Spleen (tissue), 11 donors: ENCODE measurements at regions not wholly inside any gene's neighbourhood (a gene's known extent, or its start where the extent isn't known, plus 50 kb on each side); places are given as distances from the start of the nearest gene placed in this dataset.
"Not testable (repeated sequence)": the region's sequence is repeated elsewhere in the genome, so short reads cannot be mapped to it uniquely, and the experiment has no call there.

Source experiments
- DNase-seq: peaks from one replicate; pipeline ENCODE4 v3.0.0-alpha.2; 2020
- H3K27ac ChIP-seq, 8 donors: fragments of 200-600 bp; sonication (generic) in 7 of 8; 1 replicate in 4 of 8; 2 replicates in 4 of 8; pipeline versions ENCODE4 v1.5.0 to v1.8.0; 2016 to 2021; ENCODE audit warnings: inconsistent platforms in 4 of 8, mild to moderate bottlenecking in 4 of 8, moderate library complexity in 1 of 8
- H3K27me3 ChIP-seq, 7 donors: fragments of 200-600 bp; sonication (generic) in 6 of 7; replicated peaks in 1 of 7; 1 replicate in 4 of 7; 2 replicates in 3 of 7; pipeline versions ENCODE4 v1.5.0 to v1.8.0; 2016 to 2021; ENCODE audit warnings: inconsistent platforms in 3 of 7, mild to moderate bottlenecking in 1 of 7
- H3K36me3 ChIP-seq, 6 donors: fragments of 200-600 bp; sonication (generic) in 5 of 6; 1 replicate in 4 of 6; 2 replicates in 2 of 6; pipeline versions ENCODE4 v1.5.0 to v1.8.0; 2016 to 2021; ENCODE audit warnings: inconsistent platforms in 2 of 6
- H3K4me1 ChIP-seq, 6 donors: fragments of 200-600 bp; sonication (generic) in 5 of 6; 1 replicate in 3 of 6; 2 replicates in 3 of 6; pipeline versions ENCODE4 v1.5.0 to v1.8.0; 2016 to 2021; ENCODE audit warnings: inconsistent platforms in 3 of 6
- H3K4me3 ChIP-seq, 8 donors: fragments of 200-600 bp; sonication (generic) in 7 of 8; 1 replicate in 4 of 8; 2 replicates in 4 of 8; pipeline versions ENCODE4 v1.5.0 to v1.8.0; 2016 to 2021; ENCODE audit warnings: inconsistent platforms in 4 of 8, mild to moderate bottlenecking in 4 of 8, moderate library complexity in 2 of 8
- H3K9me3 ChIP-seq, 8 donors: fragments of 200-600 bp; sonication (generic) in 7 of 8; 1 replicate in 4 of 8; 2 replicates in 4 of 8; pipeline versions ENCODE4 v1.5.0 to v1.8.0; 2016 to 2021; ENCODE audit warnings: inconsistent platforms in 4 of 8
- CTCF ChIP-seq, 11 experiments: fragments of 200-600 bp in 7 of 11; fragments of 450-650 bp in 4 of 11; sonication (generic) in 4 of 11; IDR thresholded peaks in 8 of 11; conservative IDR thresholded peaks in 3 of 11; 1 replicate in 7 of 11; 2 replicates in 4 of 11; pipeline versions ENCODE4 v1.4.0 to v1.8.0; 2016 to 2021; ENCODE audit warnings: antibody characterized with exemption in 11 of 11, inconsistent platforms in 4 of 11, mild to moderate bottlenecking in 1 of 11
- POLR2A ChIP-seq, 3 donors: fragments of 450-650 bp; IDR thresholded peaks; one replicate each; pipeline ENCODE4 v1.5.1; 2017; ENCODE audit warnings: antibody characterized with exemption in 3 of 3, mild to moderate bottlenecking in 1 of 3
- POLR2AphosphoS5 ChIP-seq, 3 donors: sonication (generic); formaldehyde crosslinking; IDR thresholded peaks; one replicate each; pipeline ENCODE4 v1.5.1; 2017; ENCODE audit warnings: antibody characterized with exemption in 3 of 3
- WGBS, 5 donors: extraction: QIAGEN DNeasy Blood & Tissue Kit in 3 of 5; methylation state at CpG; one replicate each; pipeline versions ENCODE4 v1.1.5 to v1.1.7; 2013 to 2018; 5-methylcytosine and 5-hydroxymethylcytosine counted together
- intact Hi-C: fragments of 100-400 bp; cut with DNase I; formaldehyde crosslinking; loops from one replicate; pipeline ENCODE4 v1.15.0; 2023; ENCODE audit warnings: low total_unique reads
- donor health status: healthy with polysubstance abuse.
- donor health status: DM: no; HTN: no; CAD: no; lungs with moderate emphysema.
- donor health status: DM: no; HTN: no; CAD: no.
- donor health status: Bipolar disorder and iron deficiency.
- donor health status: healthy.
- donor health status: DM: no; HTN: no; CAD: no.
- donor health status: DM: yes; HTN: yes; CAD: no.

GRCh38 chr11:70556884-70557741 lies 158.8 kb downstream of the CTTN start:
- DNase-seq, result no peak
- Histone ChIP-seq H3K4me1 (no peaks in the 10 kb centered on the region), H3K36me3 (no peaks in the 10 kb centered on the region), H3K27me3 (peaks cover 0 to 5% (median 0%) of the 10 kb centered on the region in 7 donors), H3K27ac (no peak overlapping the region), H3K4me3 (no peak overlapping the region), H3K9me3 (no peaks in the 10 kb centered on the region)
- intact Hi-C loops, result no loop called here
- TF ChIP-seq POLR2AphosphoS5 (IDR thresholded peaks at IDR 0.05) (no peak), POLR2A (IDR thresholded peaks at IDR 0.05) (no peak), CTCF (IDR thresholded peaks at IDR 0.05 in 8 of 11, conservative IDR thresholded peaks at IDR 0.05 in 3 of 11) (no peak)
- WGBS, 5 donors, result 32 to 67% (median 57%) methylated on average over 4 to 8 of the region's 8 CpGs

GRCh38 chr11:70557742-70558485 lies 159.6 kb downstream of the CTTN start:
- no peaks in the 10 kb centered on the region for H3K9me3 ChIP-seq
- TF ChIP-seq POLR2A (IDR thresholded peaks at IDR 0.05) (no peak), CTCF (IDR thresholded peaks at IDR 0.05 in 8 of 11, conservative IDR thresholded peaks at IDR 0.05 in 3 of 11) (no peak), POLR2AphosphoS5 (IDR thresholded peaks at IDR 0.05) (no peak)
- no peaks in the 10 kb centered on the region for H3K4me1 ChIP-seq
- no peak overlapping the region for H3K27ac ChIP-seq
- no peak overlapping the region for H3K4me3 ChIP-seq
- intact Hi-C loops, result no loop called here
- H3K27me3 ChIP-seq, result peaks cover 0 to 5% (median 0%) of the 10 kb centered on the region in 7 donors
- no peak for DNase-seq
- WGBS, 5 donors, result 80 to 89% (median 88%) methylated on average over 13 to 27 of the region's 27 CpGs
- H3K36me3 ChIP-seq, result no peaks in the 10 kb centered on the region

GRCh38 chr11:70558681-70559080 lies 160.4 kb downstream of the CTTN start:
- no peak overlapping the region for H3K27ac ChIP-seq
- intact Hi-C loops, result no loop called here
- WGBS, 5 donors, result 86 to 90% (median 89%) methylated on average over 17 of the region's 17 CpGs
- no peak for DNase-seq
- H3K36me3 ChIP-seq, result no peaks in the 10 kb centered on the region
- H3K4me1 ChIP-seq, result no peaks in the 10 kb centered on the region
- no peak overlapping the region for H3K4me3 ChIP-seq
- H3K27me3 ChIP-seq, result peaks cover 0 to 5% (median 0%) of the 10 kb centered on the region in 7 donors
- TF ChIP-seq CTCF (IDR thresholded peaks at IDR 0.05 in 8 of 11, conservative IDR thresholded peaks at IDR 0.05 in 3 of 11) (no peak), POLR2AphosphoS5 (IDR thresholded peaks at IDR 0.05) (no peak), POLR2A (IDR thresholded peaks at IDR 0.05) (no peak)
- H3K9me3 ChIP-seq, result no peaks in the 10 kb centered on the region

- intact Hi-C loops, result no loop called here
- Histone ChIP-seq H3K27me3 (peaks cover 0 to 5% (median 0%) of the 10 kb centered on the region in 7 donors), H3K27ac (no peak overlapping the region), H3K4me3 (no peak overlapping the region), H3K9me3 (no peaks in the 10 kb centered on the region), H3K4me1 (no peaks in the 10 kb centered on the region), H3K36me3 (no peaks in the 10 kb centered on the region)
- DNase-seq, result no peak
- no peak for TF ChIP-seq CTCF (IDR thresholded peaks at IDR 0.05 in 8 of 11, conservative IDR thresholded peaks at IDR 0.05 in 3 of 11)
- TF ChIP-seq POLR2A (IDR thresholded peaks at IDR 0.05), result no peak
- no peak for TF ChIP-seq POLR2AphosphoS5 (IDR thresholded peaks at IDR 0.05)
- 82 to 96% (median 87%) methylated on average over 10 of the region's 10 CpGs for WGBS, 5 donors
These were observed 161.2 kb downstream of the CTTN start for GRCh38 chr11:70559516-70559915.

GRCh38 chr11:70560621-70561020 lies 162.3 kb downstream of the CTTN start:
- H3K9me3 ChIP-seq, H3K4me1 ChIP-seq, H3K27ac ChIP-seq, H3K4me3 ChIP-seq, DNase-seq, intact Hi-C loops, H3K36me3 ChIP-seq, H3K27me3 ChIP-seq: not testable (repeated sequence)
- 90 to 93% (median 92%) methylated on average over 13 of the region's 13 CpGs for WGBS, 5 donors
